DMS53 (cell line): ENCODE measurements at regions not wholly inside any gene's neighbourhood (a gene's known extent, or its start where the extent isn't known, plus 50 kb on each side); places are given as distances from the start of the nearest gene placed in this dataset.
A peak's percentile ranks its signal among the peaks of the same experiment; 100 is the strongest.
"Not testable (repeated sequence)": the region's sequence is repeated elsewhere in the genome, so short reads cannot be mapped to it uniquely, and the experiment has no call there.

ENCODE experiments used
- DNase-seq: peaks from one replicate; lab custom pipeline; 2025; lab: John Stamatoyannopoulos, UW

DNA sequence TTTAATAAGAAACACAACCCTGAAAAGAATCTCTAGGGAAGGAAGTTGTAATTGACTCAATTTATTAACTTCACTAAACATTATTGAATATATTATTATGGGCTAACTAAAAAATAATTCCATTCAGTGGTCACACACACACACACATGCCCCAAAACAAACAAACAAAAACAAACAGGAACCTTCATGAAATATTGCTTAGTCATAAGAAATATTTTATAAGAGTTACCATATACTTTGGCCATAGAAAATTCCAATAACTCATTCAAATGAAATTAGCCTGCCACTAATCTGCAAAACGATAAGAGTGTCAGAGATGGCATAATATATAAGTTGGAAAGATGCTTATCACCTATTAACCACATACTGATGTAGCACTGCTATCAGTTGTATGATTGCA lies 268.4 kb upstream of the AMIGO2 start:
- no peak for DNase-seq

- DNase-seq = peak; percentile 78
Observed at GRCh38 chr12:47346251-47347019, 266.7 kb upstream of the AMIGO2 start.

DNA sequence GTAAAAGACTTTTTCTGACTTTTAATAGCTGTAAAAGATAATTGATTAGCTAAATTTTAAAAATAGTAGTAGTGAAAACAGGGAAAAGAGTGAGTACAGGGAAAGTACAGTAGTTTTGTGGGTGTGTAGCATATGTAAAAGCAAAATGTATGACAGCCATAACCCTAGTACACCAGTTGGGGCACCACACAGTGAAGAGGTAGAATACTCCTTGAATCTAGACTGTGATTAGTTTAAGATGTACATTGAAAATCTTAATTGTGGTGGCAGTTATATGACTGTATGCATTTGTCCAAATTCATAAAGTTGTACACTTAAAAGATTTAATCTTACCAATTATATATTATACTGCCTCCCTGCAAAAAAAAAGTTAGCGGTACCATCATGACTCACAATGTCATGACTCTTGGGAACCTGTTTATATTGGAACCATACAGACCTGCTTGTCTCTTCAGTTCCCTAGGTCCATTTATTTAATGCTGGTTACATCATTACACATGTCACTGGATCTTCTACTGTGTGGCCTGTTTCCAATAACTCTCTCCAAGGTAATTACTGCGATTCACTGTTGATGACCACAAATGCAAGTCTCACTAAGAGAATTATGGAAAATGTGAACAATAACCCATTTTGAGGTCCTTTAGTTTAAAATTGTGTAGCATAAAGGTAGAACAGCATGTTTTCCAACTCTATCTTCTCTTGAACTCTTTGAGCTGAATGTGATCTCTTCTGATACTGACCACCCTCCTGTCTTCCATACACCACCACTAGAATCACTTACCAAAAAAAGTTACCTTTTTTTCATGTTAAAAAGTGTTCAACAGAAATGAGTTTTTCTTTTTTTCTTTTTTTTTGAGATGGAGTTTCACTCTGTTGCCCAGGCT lies 264.2 kb upstream of the AMIGO2 start:
- peak; percentile 46 for DNase-seq

DNA sequence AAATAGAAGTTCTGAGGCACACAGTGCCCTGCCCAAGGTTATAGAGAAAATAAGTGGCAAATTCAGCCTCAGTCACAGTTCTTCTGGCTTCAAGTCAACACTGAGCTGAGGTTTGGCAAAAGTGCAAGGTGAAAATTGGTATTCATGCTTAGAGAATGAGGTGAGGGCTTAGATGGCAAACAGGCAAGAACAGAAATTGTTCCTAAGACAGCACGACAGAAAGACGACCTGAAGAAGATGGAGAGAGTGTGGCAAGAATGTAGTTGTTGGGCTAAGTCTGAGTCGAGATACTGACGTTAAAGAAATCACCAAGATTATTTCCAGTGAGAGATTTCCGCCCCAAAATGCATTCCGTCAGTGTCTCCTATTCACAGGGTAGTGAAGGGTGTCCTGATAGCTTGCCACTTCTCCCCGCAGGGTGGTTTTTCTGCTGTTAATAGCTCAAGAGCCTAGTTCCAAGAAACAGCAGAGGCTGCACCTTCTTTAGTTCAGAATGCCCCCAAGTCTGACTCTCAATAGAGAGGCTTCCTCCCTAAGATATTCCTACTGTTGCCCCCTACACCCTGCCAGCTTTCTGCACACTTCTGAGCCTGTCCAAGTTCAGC lies 260.8 kb upstream of the AMIGO2 start:
- DNase-seq = no peak

- no peak for DNase-seq
Observed at GRCh38 chr12:47337581-47337980, 257.8 kb upstream of the AMIGO2 start.

DNA sequence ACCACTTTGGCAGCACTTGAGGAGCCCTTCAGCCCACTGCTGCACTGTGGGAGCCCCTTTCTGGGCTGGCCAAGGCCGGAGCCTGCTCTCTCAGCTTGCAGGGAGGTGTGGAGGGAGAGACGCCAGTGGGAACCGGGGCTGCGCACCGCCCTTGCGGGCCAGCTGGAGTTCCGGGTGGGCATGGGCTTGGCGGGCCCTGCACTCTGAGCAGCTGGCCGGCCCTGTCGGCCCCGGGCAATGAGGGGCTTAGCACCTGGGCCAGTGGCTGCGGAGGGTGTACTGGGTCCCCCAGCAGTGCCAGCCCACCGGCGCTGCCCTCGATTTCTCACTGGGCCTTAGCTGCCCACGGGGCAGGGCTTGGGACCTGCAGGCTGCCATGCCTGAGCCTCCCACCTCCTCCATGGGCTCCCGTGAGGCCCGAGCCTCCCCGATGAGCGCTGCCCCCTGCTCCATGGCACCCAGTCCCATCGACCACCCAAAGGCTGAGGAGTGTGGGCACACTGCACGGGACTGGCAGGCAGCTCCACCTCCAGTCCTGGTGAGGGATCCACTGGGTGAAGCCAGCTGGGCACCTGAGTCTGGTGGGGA lies 253.6 kb upstream of the AMIGO2 start:
- not testable (repeated sequence) for DNase-seq

DNA sequence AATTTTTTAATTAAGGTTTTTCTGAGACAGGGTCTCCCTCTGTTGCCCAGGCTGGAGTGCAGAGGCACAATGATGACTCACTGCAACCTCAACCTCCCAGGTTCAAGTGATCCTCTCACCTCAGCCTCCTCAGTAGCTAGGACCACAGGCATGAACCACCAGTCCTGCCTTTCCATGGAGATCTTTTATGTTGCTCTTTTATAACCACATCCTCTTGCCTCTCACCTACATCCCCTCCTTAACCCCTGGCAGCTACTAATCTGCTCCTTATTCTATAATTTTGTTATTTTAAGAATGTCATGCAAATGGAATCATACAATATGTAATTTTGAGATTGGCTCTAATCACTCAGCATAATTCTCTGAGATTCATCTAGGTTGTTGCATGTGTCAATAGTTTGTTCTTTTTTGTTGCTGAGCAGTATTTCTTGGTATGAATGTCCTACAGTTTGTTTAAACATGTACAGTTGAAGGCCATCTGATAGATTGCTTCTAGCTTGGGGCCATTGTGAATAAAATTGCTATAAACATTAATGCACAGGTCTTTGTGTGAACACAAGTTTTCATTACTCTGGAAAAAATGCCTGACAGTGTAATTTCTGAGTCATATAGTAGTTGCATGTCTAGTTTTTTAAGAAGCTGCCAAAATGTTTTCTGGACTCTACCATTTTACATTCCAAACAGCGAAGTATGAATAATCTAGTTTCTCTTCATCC lies 249.2 kb upstream of the AMIGO2 start:
- no peak for DNase-seq

DNA sequence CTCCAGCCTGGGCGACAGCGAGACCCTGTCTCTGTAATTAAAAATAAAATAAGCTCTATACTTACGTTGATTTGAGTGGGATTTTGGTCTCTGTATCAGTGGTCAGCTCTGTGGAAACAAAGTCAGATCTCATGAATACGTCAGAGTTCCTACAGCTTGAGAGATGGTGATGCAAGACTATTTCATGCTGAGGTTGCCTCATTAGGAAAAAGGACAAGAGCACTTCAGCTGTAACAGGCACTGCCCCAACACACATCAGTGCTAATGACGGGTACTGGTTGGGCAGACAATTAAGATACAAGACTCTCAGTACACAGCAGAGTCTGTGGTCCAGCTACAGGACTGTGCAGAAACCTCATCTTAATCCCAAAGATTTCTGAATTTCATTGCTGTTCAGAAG lies 246.4 kb upstream of the AMIGO2 start:
- no peak for DNase-seq

DNA sequence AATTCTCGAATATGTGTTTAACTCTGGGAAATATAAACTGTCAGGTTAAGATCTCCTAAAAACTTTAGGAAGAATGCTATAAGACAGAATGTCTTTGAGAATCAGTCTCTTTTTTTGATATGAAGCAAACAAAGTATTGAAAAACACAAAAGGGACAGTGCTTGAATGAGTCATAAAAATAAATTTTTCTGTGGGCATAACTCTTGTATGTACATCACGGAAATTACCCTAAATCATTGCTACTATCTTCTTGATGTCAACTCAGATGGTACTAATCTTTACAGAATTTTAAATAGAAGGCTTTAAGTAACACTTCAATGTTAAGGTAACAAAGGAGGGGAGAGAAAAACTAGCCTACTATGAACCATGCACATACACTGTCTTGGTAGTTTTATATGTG lies 244.0 kb upstream of the AMIGO2 start:
- DNase-seq = no peak

DNA sequence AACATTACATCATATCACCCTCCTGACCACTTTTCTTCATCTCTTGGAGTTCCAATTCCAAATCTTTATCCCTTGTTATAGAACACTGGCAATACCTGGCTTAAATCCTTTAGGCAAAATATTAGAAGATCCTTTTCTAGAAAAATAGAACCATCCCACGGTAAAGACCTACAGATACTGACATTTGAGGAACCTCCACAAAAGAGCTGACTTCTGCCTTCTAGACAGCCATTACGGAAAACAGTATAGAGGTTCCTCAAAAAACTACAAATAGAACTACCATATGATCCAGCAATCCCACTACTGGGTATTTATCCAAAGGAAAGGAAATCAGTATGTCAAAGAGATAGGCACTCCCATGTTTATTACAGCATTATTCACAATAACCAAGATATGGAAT lies 241.7 kb upstream of the AMIGO2 start:
- DNase-seq = no peak

- no peak for DNase-seq
Observed at GRCh38 chr12:47319746-47320145, 240.0 kb upstream of the AMIGO2 start.

GRCh38 chr12:47318963-47319362 lies 239.2 kb upstream of the AMIGO2 start:
- DNase-seq = no peak

- DNase-seq = no peak
Observed at GRCh38 chr12:47317175-47317915, 237.6 kb upstream of the AMIGO2 start.

DNA sequence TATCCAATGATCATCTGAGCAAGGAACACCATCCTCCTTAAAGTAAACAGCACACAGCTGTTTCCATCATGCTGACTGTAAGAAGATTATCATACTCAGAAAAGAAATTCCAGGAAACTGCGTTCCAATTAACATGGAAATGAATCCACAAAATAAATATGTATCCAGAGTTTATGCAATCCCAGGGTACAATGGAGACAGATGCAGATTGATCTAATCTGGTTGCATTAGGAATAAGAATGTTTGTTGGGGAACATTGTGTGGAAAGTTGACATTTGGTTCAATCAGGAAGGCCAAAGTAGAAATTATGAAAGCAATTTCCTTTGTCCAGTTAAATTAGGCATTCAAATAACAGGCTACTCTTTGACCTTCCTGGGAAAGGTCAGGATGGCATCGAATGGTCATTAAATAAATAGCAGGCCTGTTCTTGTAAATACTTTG lies 236.9 kb upstream of the AMIGO2 start:
- DNase-seq = no peak

DNA sequence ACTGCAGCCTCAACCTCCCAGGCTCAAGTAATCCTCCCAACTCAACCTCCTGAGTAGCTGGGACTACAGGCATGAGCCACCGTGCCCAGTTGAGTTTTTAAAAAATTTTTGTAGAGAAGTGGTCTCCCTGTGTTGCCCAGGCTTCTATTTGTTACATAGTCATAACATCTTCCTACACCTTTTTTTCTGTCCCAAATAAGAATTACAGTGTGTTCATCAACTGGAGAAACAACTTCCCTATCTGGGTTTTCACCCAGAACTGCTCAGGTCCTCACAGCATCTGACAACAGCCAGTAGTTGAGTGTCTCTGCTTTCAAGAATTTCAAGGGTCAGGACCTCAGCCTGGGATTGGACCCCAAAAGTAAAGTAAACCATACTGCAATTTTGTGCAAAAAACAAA lies 235.2 kb upstream of the AMIGO2 start:
- no peak for DNase-seq

DNA sequence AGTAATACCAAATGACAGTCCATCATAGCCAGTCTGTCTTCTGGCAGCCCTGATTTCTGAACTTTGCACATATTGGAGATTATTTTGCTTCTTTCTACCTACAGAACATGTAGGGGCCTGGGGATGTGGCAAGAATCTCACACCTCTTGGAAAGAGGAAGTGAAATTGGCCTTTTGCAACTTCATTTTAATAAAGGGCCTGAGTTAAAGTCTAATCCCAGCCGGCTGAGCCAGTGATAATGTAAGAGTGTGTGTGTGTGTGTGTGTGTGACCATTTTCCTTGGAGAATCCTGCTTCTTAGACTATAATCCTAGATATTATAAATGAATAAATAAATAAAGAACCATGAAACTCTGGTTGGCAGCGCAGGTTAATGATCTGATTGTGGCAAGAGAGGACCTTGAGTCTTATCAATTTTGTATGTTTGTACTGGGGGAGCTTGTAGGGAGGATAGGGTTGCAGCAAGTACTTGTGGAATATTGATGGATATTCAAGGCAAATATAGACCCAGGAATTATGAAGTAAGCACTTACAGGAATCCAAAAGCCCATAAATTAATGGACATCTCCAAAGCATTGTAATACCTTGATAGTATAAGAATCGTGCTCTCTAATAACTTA lies 233.2 kb upstream of the AMIGO2 start:
- no peak for DNase-seq

GRCh38 chr12:47312147-47312546 lies 232.4 kb upstream of the AMIGO2 start:
- no peak for DNase-seq

DNA sequence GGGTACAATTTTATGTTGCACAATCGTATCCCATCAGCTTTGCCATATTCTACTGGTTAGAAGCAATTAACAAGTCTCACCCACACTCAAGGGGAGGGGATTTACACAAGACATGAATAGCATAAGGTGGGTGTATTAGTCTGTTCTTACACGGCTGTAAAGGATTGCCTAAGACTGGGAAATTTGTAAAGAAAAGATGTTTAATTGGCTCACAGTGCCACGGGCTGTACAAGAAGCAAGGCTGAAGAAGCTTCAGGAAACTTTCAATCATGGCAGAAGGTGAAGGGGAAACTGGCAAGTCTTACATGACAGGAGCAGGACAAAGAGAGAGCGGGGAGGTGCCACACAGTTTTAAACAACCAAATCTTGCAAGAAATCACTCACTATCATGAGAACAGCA lies 231.8 kb upstream of the AMIGO2 start:
- no peak for DNase-seq

DNA sequence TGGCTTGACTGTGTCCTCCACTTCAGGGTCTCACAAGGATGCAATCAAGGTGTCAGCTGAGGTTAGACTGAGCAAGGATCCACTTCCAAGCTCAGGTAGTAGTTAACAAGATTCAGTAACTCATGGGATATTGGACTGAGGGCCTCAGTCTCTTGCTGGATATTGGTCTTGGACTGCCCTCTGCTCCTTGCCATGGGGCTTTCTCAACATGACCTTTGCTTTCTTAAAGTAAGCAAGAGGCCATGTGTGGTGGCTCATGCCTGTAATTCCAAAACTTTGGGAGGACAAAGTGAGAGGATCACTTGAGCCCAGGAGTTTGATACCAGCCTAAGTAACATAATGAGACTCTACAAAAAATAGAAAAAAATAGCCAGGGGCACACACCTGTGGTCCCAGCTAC lies 231.3 kb upstream of the AMIGO2 start:
- no peak for DNase-seq

GRCh38 chr12:47308672-47309071 lies 228.9 kb upstream of the AMIGO2 start:
- DNase-seq = no peak
